GM19468 (cell line): ENCODE measurements at regions not wholly inside any gene's neighbourhood (a gene's known extent, or its start where the extent isn't known, plus 50 kb on each side); places are given as distances from the start of the nearest gene placed in this dataset.
"Not testable (repeated sequence)": the region's sequence is repeated elsewhere in the genome, so short reads cannot be mapped to it uniquely, and the experiment has no call there.

Experiments
- ATAC-seq: cut with Tn5 transposase; IDR thresholded peaks from one replicate; pipeline ENCODE4 v1.9.1; 2021; ENCODE audit warnings: mild to moderate bottlenecking, moderate library complexity, moderate number of reproducible peaks; ENCODE audit not compliant: unreplicated experiment; ENCODE audit errors: extremely low read depth

GRCh38 chr6:120395784-120396183 lies 938.5 kb downstream of the TBC1D32 start:
- ATAC-seq: no peak

GRCh38 chr6:120395330-120395729 lies 939.0 kb downstream of the TBC1D32 start:
- no peak for ATAC-seq

GRCh38 chr6:120392941-120393340 lies 941.3 kb downstream of the TBC1D32 start:
- no peak for ATAC-seq

- ATAC-seq: no peak
Measured at GRCh38 chr6:120384671-120385070, 949.6 kb downstream of the TBC1D32 start.

- ATAC-seq: no peak
Measured at GRCh38 chr6:120383681-120384080, 950.6 kb downstream of the TBC1D32 start.

GRCh38 chr6:120378582-120379220 lies 955.6 kb downstream of the TBC1D32 start:
- ATAC-seq: peak; percentile 87

- ATAC-seq: no peak
Measured at GRCh38 chr6:120373185-120373584, 961.1 kb downstream of the TBC1D32 start.

- no peak for ATAC-seq
Measured at GRCh38 chr6:120363429-120363828, 970.9 kb downstream of the TBC1D32 start.

GRCh38 chr6:120358535-120358934 lies 975.7 kb downstream of the TBC1D32 start:
- ATAC-seq: not testable (repeated sequence)

- ATAC-seq: no peak
Measured at GRCh38 chr6:120357447-120357846, 976.8 kb downstream of the TBC1D32 start.

GRCh38 chr6:120355822-120356221 lies 978.5 kb downstream of the TBC1D32 start:
- ATAC-seq: no peak

- no peak for ATAC-seq
Measured at GRCh38 chr6:120354452-120355098, 979.7 kb downstream of the TBC1D32 start.

- ATAC-seq: no peak
Measured at GRCh38 chr6:120352491-120352890, 981.8 kb downstream of the TBC1D32 start.

- ATAC-seq: no peak
Measured at GRCh38 chr6:120348926-120349325, 985.4 kb downstream of the TBC1D32 start.

- ATAC-seq: no peak
Measured at GRCh38 chr6:120328521-120328920, 979.0 kb upstream of the MAN1A1 start.

GRCh38 chr6:120320481-120321162 lies 971.1 kb upstream of the MAN1A1 start:
- peak; percentile 73 for ATAC-seq

- no peak for ATAC-seq
Measured at GRCh38 chr6:120304223-120304622, 954.7 kb upstream of the MAN1A1 start.

- peak; percentile 34 for ATAC-seq
Measured at GRCh38 chr6:120303527-120303926, 954.0 kb upstream of the MAN1A1 start.

- ATAC-seq: no peak
Measured at GRCh38 chr6:120302041-120302440, 952.5 kb upstream of the MAN1A1 start.

GRCh38 chr6:120290964-120291363 lies 941.4 kb upstream of the MAN1A1 start:
- no peak for ATAC-seq

- no peak for ATAC-seq
Measured at GRCh38 chr6:120282005-120282404, 932.4 kb upstream of the MAN1A1 start.
